Retina (tissue), 1 donor: ENCODE measurements at regions not wholly inside any gene's neighbourhood (a gene's known extent, or its start where the extent isn't known, plus 50 kb on each side); places are given as distances from the start of the nearest gene placed in this dataset.

Source experiments
- DNase-seq: peaks from one replicate; pipeline ENCODE4 v3.0.0-alpha.2; 2016

- DNase-seq, result no peak
These were observed 107.7 kb upstream of the CADPS start for GRCh38 chr3:62982795-62983455.

- DNase-seq, result no peak
These were observed 110.8 kb upstream of the CADPS start for GRCh38 chr3:62986061-62986460.

- DNase-seq, result no peak
These were observed 112.5 kb upstream of the CADPS start for GRCh38 chr3:62987721-62988120.

- no peak for DNase-seq
These were observed 115.6 kb upstream of the CADPS start for GRCh38 chr3:62990704-62991413.

GRCh38 chr3:62992520-62992919, 117.3 kb upstream of the CADPS start:
- DNase-seq, result no peak

- DNase-seq, result no peak
These were observed 119.9 kb upstream of the CADPS start for GRCh38 chr3:62995119-62995518.

GRCh38 chr3:62995530-62995929, 120.3 kb upstream of the CADPS start:
- DNase-seq, result no peak

GRCh38 chr3:62997369-62997768, 122.2 kb upstream of the CADPS start:
- DNase-seq, result no peak

GRCh38 chr3:62999158-62999557, 123.9 kb upstream of the CADPS start:
- no peak for DNase-seq

GRCh38 chr3:62999791-63000190, 124.6 kb upstream of the CADPS start:
- DNase-seq, result no peak

- no peak for DNase-seq
These were observed 129.2 kb upstream of the CADPS start for GRCh38 chr3:63004448-63004847.

GRCh38 chr3:63015614-63016309, 140.5 kb upstream of the CADPS start:
- peak; percentile 65 for DNase-seq

GRCh38 chr3:63022114-63022513, 146.9 kb upstream of the CADPS start:
- no peak for DNase-seq

- DNase-seq, result no peak
These were observed 151.5 kb upstream of the CADPS start for GRCh38 chr3:63026722-63027121.

- DNase-seq, result no peak
These were observed 154.1 kb upstream of the CADPS start for GRCh38 chr3:63029326-63029725.

GRCh38 chr3:63029921-63030320, 154.7 kb upstream of the CADPS start:
- no peak for DNase-seq

- DNase-seq, result no peak
These were observed 155.4 kb upstream of the CADPS start for GRCh38 chr3:63030666-63031065.

GRCh38 chr3:63032881-63033280, 157.7 kb upstream of the CADPS start:
- DNase-seq, result no peak

GRCh38 chr3:63034101-63034500, 158.9 kb upstream of the CADPS start:
- DNase-seq, result no peak

- no peak for DNase-seq
These were observed 161.9 kb upstream of the CADPS start for GRCh38 chr3:63037116-63037515.

GRCh38 chr3:63042833-63043232, 167.6 kb upstream of the CADPS start:
- DNase-seq, result no peak

- DNase-seq, result no peak
These were observed 168.4 kb upstream of the CADPS start for GRCh38 chr3:63043631-63044030.

GRCh38 chr3:63046152-63046551, 170.9 kb upstream of the CADPS start:
- no peak for DNase-seq

GRCh38 chr3:63046580-63046979, 171.4 kb upstream of the CADPS start:
- no peak for DNase-seq
